ENCODE measurements at regions not wholly inside any gene's neighbourhood (a gene's known extent, or its start where the extent isn't known, plus 50 kb on each side); places are given as distances from the start of the nearest gene placed in this dataset.

GRCh38 chr11:104728927-104729326 is 169.3 kb downstream of the CASP12 start:
- TF ChIP-seq, protein P1, sequence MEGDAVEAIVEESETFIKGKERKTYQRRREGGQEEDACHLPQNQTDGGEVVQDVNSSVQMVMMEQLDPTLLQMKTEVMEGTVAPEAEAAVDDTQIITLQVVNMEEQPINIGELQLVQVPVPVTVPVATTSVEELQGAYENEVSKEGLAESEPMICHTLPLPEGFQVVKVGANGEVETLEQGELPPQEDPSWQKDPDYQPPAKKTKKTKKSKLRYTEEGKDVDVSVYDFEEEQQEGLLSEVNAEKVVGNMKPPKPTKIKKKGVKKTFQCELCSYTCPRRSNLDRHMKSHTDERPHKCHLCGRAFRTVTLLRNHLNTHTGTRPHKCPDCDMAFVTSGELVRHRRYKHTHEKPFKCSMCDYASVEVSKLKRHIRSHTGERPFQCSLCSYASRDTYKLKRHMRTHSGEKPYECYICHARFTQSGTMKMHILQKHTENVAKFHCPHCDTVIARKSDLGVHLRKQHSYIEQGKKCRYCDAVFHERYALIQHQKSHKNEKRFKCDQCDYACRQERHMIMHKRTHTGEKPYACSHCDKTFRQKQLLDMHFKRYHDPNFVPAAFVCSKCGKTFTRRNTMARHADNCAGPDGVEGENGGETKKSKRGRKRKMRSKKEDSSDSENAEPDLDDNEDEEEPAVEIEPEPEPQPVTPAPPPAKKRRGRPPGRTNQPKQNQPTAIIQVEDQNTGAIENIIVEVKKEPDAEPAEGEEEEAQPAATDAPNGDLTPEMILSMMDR (IDR thresholded peaks at IDR 0.05 in 8 of 11, conservative IDR thresholded peaks at IDR 0.05 in 3 of 11) = no peak
- TF ChIP-seq POLR2A (IDR thresholded peaks at IDR 0.05) (no peak), POLR2AphosphoS5 (IDR thresholded peaks at IDR 0.05) (no peak)
